Calu3 (cell line): ENCODE measurements at regions not wholly inside any gene's neighbourhood (a gene's known extent, or its start where the extent isn't known, plus 50 kb on each side); places are given as distances from the start of the nearest gene placed in this dataset.

Experiments used
- BruUV-seq: library from RNA; stranded (reverse); fragments of 400-500 nt; replicated peaks from 2 replicates; lab custom pipeline; 2021; lab: Mats Ljungman, UMichigan
- CTCF ChIA-PET: fragments of 300-600 bp; sonication (Branson Sonifier 250); formaldehyde crosslinking; loops from one replicate; lab custom pipeline; 2022; ENCODE audit warnings: antibody characterized with exemption; lab: Charles Lee
- DNase-seq: peaks from one replicate; pipeline ENCODE4 v3.0.0; 2022
- H3K27ac Mint-ChIP-seq: one replicate; pipeline ENCODE4 v1.8.0; 2022; ENCODE audit warnings: mixed read lengths; ENCODE audit not compliant: unreplicated experiment
- H3K27me3 Mint-ChIP-seq: one replicate; pipeline ENCODE4 v1.8.0; 2022; ENCODE audit warnings: mixed read lengths; ENCODE audit not compliant: unreplicated experiment
- H3K36me3 Mint-ChIP-seq: one replicate; pipeline ENCODE4 v1.8.0; 2022; ENCODE audit warnings: mild to moderate bottlenecking, moderate library complexity, mixed read lengths; ENCODE audit not compliant: insufficient read depth, unreplicated experiment
- H3K4me1 Mint-ChIP-seq: one replicate; pipeline ENCODE4 v1.8.0; 2022; ENCODE audit warnings: mild to moderate bottlenecking, low read depth, mixed read lengths; ENCODE audit not compliant: unreplicated experiment
- H3K4me3 Mint-ChIP-seq: one replicate; pipeline ENCODE4 v1.8.0; 2022; ENCODE audit warnings: mild to moderate bottlenecking, low read depth, moderate library complexity, mixed read lengths; ENCODE audit not compliant: unreplicated experiment
- H3K9me3 Mint-ChIP-seq: one replicate; pipeline ENCODE4 v1.8.0; 2022; ENCODE audit warnings: low read depth, mixed read lengths; ENCODE audit not compliant: unreplicated experiment
- CTCF ChIP-seq: fragments of 200-600 bp; IDR thresholded peaks from one replicate; pipeline ENCODE4 v1.8.0; 2022; ENCODE audit warnings: antibody characterized with exemption; ENCODE audit not compliant: unreplicated experiment
- intact Hi-C: fragments of 100-400 bp; cut with micrococcal nuclease; formaldehyde crosslinking; loops from one replicate; pipeline ENCODE4 v1.10.0; 2022; ENCODE audit not compliant: unreplicated experiment

GRCh38 chr10:60508831-60509230, 119.2 kb upstream of the ANK3 start:
- BruUV-seq, result no TSS peak

GRCh38 chr10:60508037-60508436, 118.4 kb upstream of the ANK3 start:
- H3K36me3 Mint-ChIP-seq, result no peaks in the 10 kb centered on the region
- no peak overlapping the region for H3K27ac Mint-ChIP-seq
- intact Hi-C loops, result no loop called here
- H3K4me1 Mint-ChIP-seq, result no peaks in the 10 kb centered on the region
- no peaks in the 10 kb centered on the region for H3K27me3 Mint-ChIP-seq
- CTCF ChIA-PET, result interaction anchor here (0.8 kb wide), 1 partner anchor 13 kb away, joined by 3 read pairs; no protein-coding TSS in a partner anchor
- no TSS peak for BruUV-seq
- H3K4me3 Mint-ChIP-seq, result no peak overlapping the region
- H3K9me3 Mint-ChIP-seq, result no peaks in the 10 kb centered on the region
- no peak for DNase-seq
- no peak for TF ChIP-seq CTCF

More at GRCh38 chr10:60508831-60509230, 119.2 kb upstream of the ANK3 start:
- Mint-ChIP-seq H3K27ac (no peak overlapping the region), H3K27me3 (no peaks in the 10 kb centered on the region), H3K36me3 (no peaks in the 10 kb centered on the region), H3K4me1 (no peaks in the 10 kb centered on the region), H3K4me3 (no peak overlapping the region), H3K9me3 (no peaks in the 10 kb centered on the region)
- no peak for TF ChIP-seq CTCF
- intact Hi-C loops, result no loop called here
- DNase-seq, result no peak
- CTCF ChIA-PET, result no interaction called here

- H3K9me3 Mint-ChIP-seq, result no peaks in the 10 kb centered on the region
- no peaks in the 10 kb centered on the region for H3K36me3 Mint-ChIP-seq
- BruUV-seq, result no TSS peak
- no peak overlapping the region for H3K4me3 Mint-ChIP-seq
- intact Hi-C loops, result no loop called here
- no peak for DNase-seq
- no peaks in the 10 kb centered on the region for H3K27me3 Mint-ChIP-seq
- CTCF ChIA-PET, result interaction anchor here (0.5 kb wide), 1 partner anchor 94 kb away, joined by 3 read pairs; no protein-coding TSS in a partner anchor
- no peak overlapping the region for H3K27ac Mint-ChIP-seq
- no peak for TF ChIP-seq CTCF
- H3K4me1 Mint-ChIP-seq, result peaks cover 13% of the 10 kb centered on the region
These were observed 112.9 kb upstream of the ANK3 start for GRCh38 chr10:60502621-60503020.

GRCh38 chr10:60498985-60499384, 109.3 kb upstream of the ANK3 start:
- Mint-ChIP-seq H3K4me1 (peaks cover 20% of the 10 kb centered on the region), H3K9me3 (no peaks in the 10 kb centered on the region), H3K27me3 (no peaks in the 10 kb centered on the region), H3K27ac (no peak overlapping the region), H3K4me3 (no peak overlapping the region), H3K36me3 (no peaks in the 10 kb centered on the region)
- no peak for DNase-seq
- BruUV-seq, result no TSS peak
- intact Hi-C loops, result no loop called here
- CTCF ChIA-PET, result no interaction called here
- no peak for TF ChIP-seq CTCF
